ENCODE measurements at regions not wholly inside any gene's neighbourhood (a gene's known extent, or its start where the extent isn't known, plus 50 kb on each side); places are given as distances from the start of the nearest gene placed in this dataset.

GRCh38 chr22:27388090-27388600 is 413.4 kb downstream of the MN1 start:
- Histone ChIP-seq H3K4me1 (ENCODE audit: control insufficient read depth, insufficient read depth, low read length, unreplicated experiment) (no peaks in the 10 kb centered on the region), H3K27me3 (ENCODE audit: insufficient read depth, low read length) (peaks cover 11% of the 10 kb centered on the region; the same call in 1 of the 2 replicates), H3K79me2 (ENCODE audit: control insufficient read depth, insufficient read depth, low read length, unreplicated experiment) (no peaks in the 10 kb centered on the region), H3K4me3 (ENCODE audit: low read depth, low read length) (no peak overlapping the region), H3K36me3 (ENCODE audit: insufficient read depth, low read length) (no peaks in the 10 kb centered on the region), H3K27ac (ENCODE audit: low read depth, low read length) (no peak overlapping the region), H2AFZ (ENCODE audit: low read length, unreplicated experiment) (no peak overlapping the region)

- Histone ChIP-seq H3K27ac (ENCODE audit: low read depth, low read length) (no peak overlapping the region), H3K27me3 (ENCODE audit: insufficient read depth, low read length) (peaks cover 11% of the 10 kb centered on the region; the same call in 1 of the 2 replicates), H3K36me3 (ENCODE audit: insufficient read depth, low read length) (no peaks in the 10 kb centered on the region), H2AFZ (ENCODE audit: low read length, unreplicated experiment) (no peak overlapping the region), H3K4me3 (ENCODE audit: low read depth, low read length) (no peak overlapping the region), H3K79me2 (ENCODE audit: control insufficient read depth, insufficient read depth, low read length, unreplicated experiment) (no peaks in the 10 kb centered on the region), H3K4me1 (ENCODE audit: control insufficient read depth, insufficient read depth, low read length, unreplicated experiment) (no peaks in the 10 kb centered on the region)
Observed at GRCh38 chr22:27389727-27390075, 411.9 kb downstream of the MN1 start.

GRCh38 chr22:27391092-27391770 is 410.3 kb downstream of the MN1 start:
- Histone ChIP-seq H3K4me1 (ENCODE audit: control insufficient read depth, insufficient read depth, low read length, unreplicated experiment) (no peaks in the 10 kb centered on the region), H3K27me3 (ENCODE audit: insufficient read depth, low read length) (peaks cover 9% of the 10 kb centered on the region; the same call in 1 of the 2 replicates)

GRCh38 chr22:27393371-27393770 is 408.2 kb downstream of the MN1 start:
- H2AFZ ChIP-seq (ENCODE audit: low read length, unreplicated experiment) = no peak overlapping the region
- H3K27me3 ChIP-seq (ENCODE audit: insufficient read depth, low read length) = peaks cover 9% of the 10 kb centered on the region; the same call in 1 of the 2 replicates
- H3K79me2 ChIP-seq (ENCODE audit: control insufficient read depth, insufficient read depth, low read length, unreplicated experiment) = no peaks in the 10 kb centered on the region
- H3K27ac ChIP-seq (ENCODE audit: low read depth, low read length) = no peak overlapping the region
- H3K36me3 ChIP-seq (ENCODE audit: insufficient read depth, low read length) = no peaks in the 10 kb centered on the region
- H3K4me1 ChIP-seq (ENCODE audit: control insufficient read depth, insufficient read depth, low read length, unreplicated experiment) = no peaks in the 10 kb centered on the region
- no peak overlapping the region for H3K4me3 ChIP-seq (ENCODE audit: low read depth, low read length)

More at GRCh38 chr22:27391092-27391770, 410.3 kb downstream of the MN1 start:
- no peak overlapping the region for H2AFZ ChIP-seq (ENCODE audit: low read length, unreplicated experiment)
- no peak overlapping the region for H3K4me3 ChIP-seq (ENCODE audit: low read depth, low read length)
- H3K36me3 ChIP-seq (ENCODE audit: insufficient read depth, low read length) = no peaks in the 10 kb centered on the region
- H3K79me2 ChIP-seq (ENCODE audit: control insufficient read depth, insufficient read depth, low read length, unreplicated experiment) = no peaks in the 10 kb centered on the region
- no peak overlapping the region for H3K27ac ChIP-seq (ENCODE audit: low read depth, low read length)

GRCh38 chr22:27394806-27395404 is 406.7 kb downstream of the MN1 start:
- Histone ChIP-seq H3K4me3 (ENCODE audit: low read depth, low read length) (no peak overlapping the region), H3K27me3 (ENCODE audit: insufficient read depth, low read length) (peaks cover 6% of the 10 kb centered on the region; the same call in 1 of the 2 replicates), H3K27ac (ENCODE audit: low read depth, low read length) (no peak overlapping the region), H3K36me3 (ENCODE audit: insufficient read depth, low read length) (no peaks in the 10 kb centered on the region), H3K79me2 (ENCODE audit: control insufficient read depth, insufficient read depth, low read length, unreplicated experiment) (no peaks in the 10 kb centered on the region), H2AFZ (ENCODE audit: low read length, unreplicated experiment) (no peak overlapping the region), H3K4me1 (ENCODE audit: control insufficient read depth, insufficient read depth, low read length, unreplicated experiment) (no peaks in the 10 kb centered on the region)

GRCh38 chr22:27397036-27397953 is 404.3 kb downstream of the MN1 start:
- Histone ChIP-seq H3K36me3 (ENCODE audit: insufficient read depth, low read length) (no peaks in the 10 kb centered on the region), H3K4me3 (ENCODE audit: low read depth, low read length) (no peak overlapping the region), H3K79me2 (ENCODE audit: control insufficient read depth, insufficient read depth, low read length, unreplicated experiment) (no peaks in the 10 kb centered on the region), H3K27ac (ENCODE audit: low read depth, low read length) (no peak overlapping the region), H3K4me1 (ENCODE audit: control insufficient read depth, insufficient read depth, low read length, unreplicated experiment) (no peaks in the 10 kb centered on the region), H2AFZ (ENCODE audit: low read length, unreplicated experiment) (no peak overlapping the region), H3K27me3 (ENCODE audit: insufficient read depth, low read length) (peaks cover 6% of the 10 kb centered on the region; the same call in 1 of the 2 replicates)

GRCh38 chr22:27397954-27398342 is 403.6 kb downstream of the MN1 start:
- Histone ChIP-seq H2AFZ (ENCODE audit: low read length, unreplicated experiment) (no peak overlapping the region), H3K4me1 (ENCODE audit: control insufficient read depth, insufficient read depth, low read length, unreplicated experiment) (no peaks in the 10 kb centered on the region), H3K27me3 (ENCODE audit: insufficient read depth, low read length) (peaks cover 6% of the 10 kb centered on the region; the same call in 1 of the 2 replicates)

GRCh38 chr22:27399161-27399560 is 402.4 kb downstream of the MN1 start:
- Histone ChIP-seq H3K4me3 (ENCODE audit: low read depth, low read length) (no peak overlapping the region), H2AFZ (ENCODE audit: low read length, unreplicated experiment) (no peak overlapping the region), H3K27me3 (ENCODE audit: insufficient read depth, low read length) (peaks cover 6% of the 10 kb centered on the region; the same call in 1 of the 2 replicates), H3K79me2 (ENCODE audit: control insufficient read depth, insufficient read depth, low read length, unreplicated experiment) (no peaks in the 10 kb centered on the region), H3K4me1 (ENCODE audit: control insufficient read depth, insufficient read depth, low read length, unreplicated experiment) (no peaks in the 10 kb centered on the region), H3K27ac (ENCODE audit: low read depth, low read length) (no peak overlapping the region), H3K36me3 (ENCODE audit: insufficient read depth, low read length) (no peaks in the 10 kb centered on the region)

More at GRCh38 chr22:27397954-27398342, 403.6 kb downstream of the MN1 start:
- no peaks in the 10 kb centered on the region for H3K79me2 ChIP-seq (ENCODE audit: control insufficient read depth, insufficient read depth, low read length, unreplicated experiment)
- no peak overlapping the region for H3K27ac ChIP-seq (ENCODE audit: low read depth, low read length)
- no peak overlapping the region for H3K4me3 ChIP-seq (ENCODE audit: low read depth, low read length)
- H3K36me3 ChIP-seq (ENCODE audit: insufficient read depth, low read length) = no peaks in the 10 kb centered on the region

- H3K79me2 ChIP-seq (ENCODE audit: control insufficient read depth, insufficient read depth, low read length, unreplicated experiment) = no peaks in the 10 kb centered on the region
- no peaks in the 10 kb centered on the region for H3K36me3 ChIP-seq (ENCODE audit: insufficient read depth, low read length)
- no peaks in the 10 kb centered on the region for H3K4me1 ChIP-seq (ENCODE audit: control insufficient read depth, insufficient read depth, low read length, unreplicated experiment)
- peaks cover 6% of the 10 kb centered on the region; the same call in 1 of the 2 replicates for H3K27me3 ChIP-seq (ENCODE audit: insufficient read depth, low read length)
- no peak overlapping the region for H2AFZ ChIP-seq (ENCODE audit: low read length, unreplicated experiment)
- H3K4me3 ChIP-seq (ENCODE audit: low read depth, low read length) = no peak overlapping the region
- H3K27ac ChIP-seq (ENCODE audit: low read depth, low read length) = no peak overlapping the region
Observed at GRCh38 chr22:27400811-27401210, 400.7 kb downstream of the MN1 start.

- no peak overlapping the region for H3K27ac ChIP-seq (ENCODE audit: low read depth, low read length)
- no peak overlapping the region for H2AFZ ChIP-seq (ENCODE audit: low read length, unreplicated experiment)
- no peak overlapping the region for H3K4me3 ChIP-seq (ENCODE audit: low read depth, low read length)
- H3K4me1 ChIP-seq (ENCODE audit: control insufficient read depth, insufficient read depth, low read length, unreplicated experiment) = no peaks in the 10 kb centered on the region
- H3K36me3 ChIP-seq (ENCODE audit: insufficient read depth, low read length) = no peaks in the 10 kb centered on the region
- H3K79me2 ChIP-seq (ENCODE audit: control insufficient read depth, insufficient read depth, low read length, unreplicated experiment) = no peaks in the 10 kb centered on the region
- peaks cover 6% of the 10 kb centered on the region; the same call in 1 of the 2 replicates for H3K27me3 ChIP-seq (ENCODE audit: insufficient read depth, low read length)
Observed at GRCh38 chr22:27401321-27401720, 400.2 kb downstream of the MN1 start.
